Activated effector memory CD4-positive, alpha-beta T cell treated with Interleukin-2 at 50 U/mL for 16 hours (primary cell): ENCODE measurements at regions not wholly inside any gene's neighbourhood (a gene's known extent, or its start where the extent isn't known, plus 50 kb on each side); places are given as distances from the start of the nearest gene placed in this dataset.

Experiments used
- DNase-seq: peaks from one replicate; pipeline ENCODE4 v3.0.0-alpha.2; 2020

DNA sequence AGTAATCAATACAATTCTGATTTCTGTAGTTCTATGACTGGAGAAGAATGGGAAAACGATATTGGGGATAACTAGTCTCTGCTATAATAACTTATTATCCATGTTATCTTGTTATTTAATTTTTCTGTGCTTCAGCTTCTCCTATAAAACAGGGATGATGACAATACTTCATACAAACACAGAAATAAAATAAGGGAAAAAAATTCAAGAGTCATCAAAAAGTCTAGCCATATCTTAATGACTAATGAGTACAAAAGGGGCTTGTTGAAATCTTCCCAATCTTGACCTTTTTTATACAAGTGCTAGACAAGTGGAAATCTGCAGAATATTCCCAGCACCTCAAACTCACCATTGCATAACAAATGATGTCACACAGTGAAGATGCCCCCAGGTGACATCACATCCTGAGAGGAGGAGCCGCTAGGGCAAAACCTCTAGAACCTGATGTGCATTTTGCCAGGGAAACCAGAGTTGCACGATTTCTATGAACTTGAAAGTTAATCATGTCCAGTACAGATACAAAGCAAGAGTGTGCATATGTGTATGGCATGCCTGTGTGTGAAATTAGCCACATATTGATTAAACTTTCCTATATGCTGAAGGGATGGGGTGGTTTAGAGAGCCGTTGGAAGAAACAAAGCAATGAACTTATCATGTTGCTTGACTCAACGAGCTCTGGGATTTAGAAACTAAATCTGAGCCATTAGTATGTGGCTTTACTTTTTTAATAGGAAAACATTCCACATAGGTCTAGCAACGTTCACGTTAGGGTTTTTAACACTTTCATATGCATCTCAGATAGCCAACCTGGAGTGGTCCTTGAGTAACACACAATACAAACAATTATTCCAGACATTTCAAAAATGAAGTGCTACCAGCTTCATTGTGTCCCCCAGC lies 278.9 kb downstream of the SLC4A3 start:
- DNase-seq, result no peak

DNA sequence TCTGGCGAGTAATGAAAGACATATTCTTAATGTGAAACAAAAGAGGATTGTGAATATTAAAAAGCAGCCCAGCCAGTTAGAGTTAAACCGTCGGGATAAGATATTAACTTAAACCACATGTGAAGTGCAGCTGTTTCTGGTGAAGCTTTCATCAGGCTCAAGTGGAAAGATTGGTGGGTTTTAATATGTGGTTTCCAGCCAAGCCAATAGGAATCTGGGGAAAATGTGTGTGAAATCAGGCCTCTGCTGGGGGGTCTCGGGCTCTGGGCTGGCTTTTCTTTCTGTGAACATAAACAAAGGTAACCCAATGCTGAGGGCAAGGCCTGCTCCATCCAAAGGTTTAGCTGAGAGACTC lies 279.6 kb downstream of the SLC4A3 start:
- DNase-seq, result no peak

DNA sequence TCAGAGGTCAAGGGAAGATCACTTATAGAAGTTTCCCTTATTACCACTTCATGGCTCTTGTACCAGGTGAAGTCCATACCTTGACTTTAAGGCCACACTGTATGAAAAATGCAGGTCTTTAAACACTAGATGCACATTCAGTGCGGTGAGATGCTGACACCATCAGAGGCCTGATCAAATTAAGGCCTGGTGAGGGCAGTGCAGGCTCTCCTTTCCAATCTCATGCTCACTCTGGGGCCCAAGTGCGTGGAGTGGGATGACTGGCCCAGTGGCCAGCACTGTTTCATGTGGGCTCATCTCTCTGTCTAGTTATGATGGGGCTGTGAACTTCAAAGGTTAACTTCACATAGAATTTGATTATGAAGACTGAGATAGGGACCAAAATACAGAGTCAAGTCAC lies 281.1 kb downstream of the SLC4A3 start:
- no peak for DNase-seq

DNA sequence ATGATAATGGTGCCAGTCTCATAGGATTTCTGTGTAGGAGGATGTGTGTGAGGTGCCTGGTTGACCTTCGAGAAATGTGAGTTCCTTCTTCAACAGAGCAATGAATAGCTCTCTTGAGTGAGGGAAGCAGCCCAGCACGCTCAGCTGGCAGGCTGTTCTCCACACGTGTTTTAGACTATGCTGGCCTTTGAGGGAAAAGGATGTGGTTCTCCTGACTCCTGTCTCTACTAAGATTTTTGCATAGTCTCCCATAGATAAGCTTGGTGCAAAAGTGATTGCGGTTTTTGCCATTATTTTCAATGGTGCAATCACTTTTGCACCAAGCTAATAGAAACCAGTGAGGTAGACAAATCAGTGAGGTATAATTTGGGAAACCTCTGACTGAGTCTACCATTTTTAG lies 284.1 kb downstream of the SLC4A3 start:
- no peak for DNase-seq

DNA sequence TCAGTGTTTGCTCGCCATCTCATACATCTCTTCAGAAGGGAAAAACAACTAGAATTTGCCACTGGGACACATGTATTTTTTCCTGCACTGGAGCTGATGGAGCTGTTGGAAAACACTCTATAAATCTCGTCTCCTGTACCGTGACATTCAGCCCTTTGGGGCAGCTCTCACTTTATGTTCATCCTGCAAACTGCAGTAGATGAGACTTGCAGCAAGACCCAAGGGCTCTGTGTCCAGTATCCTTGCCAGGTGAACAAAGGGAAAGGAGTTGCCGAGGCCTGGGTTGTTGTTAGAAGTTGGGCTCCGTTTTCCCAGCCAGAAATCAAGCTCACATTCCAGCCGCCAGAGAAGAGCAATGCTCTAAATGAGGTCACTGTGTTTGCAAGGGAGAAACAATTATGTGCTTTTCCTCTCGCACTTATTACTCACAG lies 285.1 kb downstream of the SLC4A3 start:
- DNase-seq, result no peak

DNA sequence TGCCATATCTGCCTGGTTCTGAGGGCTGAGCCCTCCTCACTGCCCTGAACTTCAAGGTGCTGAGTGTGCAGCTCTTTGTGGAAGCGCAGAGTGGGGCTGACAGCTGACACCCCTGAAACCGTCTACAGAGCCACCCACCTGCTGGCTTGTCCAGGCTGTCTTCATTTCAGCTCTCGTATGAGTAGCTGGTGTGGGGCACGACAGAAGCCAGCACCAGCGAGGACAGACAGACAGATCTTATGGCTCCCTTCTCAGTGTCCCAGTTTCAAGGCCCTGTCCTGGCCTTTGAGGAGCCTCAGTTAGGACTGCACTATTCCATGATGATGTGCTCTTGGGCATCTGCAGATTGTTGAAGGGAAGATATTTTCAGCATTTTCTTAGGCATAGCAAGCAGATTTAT lies 287.1 kb downstream of the SLC4A3 start:
- DNase-seq, result no peak

DNA sequence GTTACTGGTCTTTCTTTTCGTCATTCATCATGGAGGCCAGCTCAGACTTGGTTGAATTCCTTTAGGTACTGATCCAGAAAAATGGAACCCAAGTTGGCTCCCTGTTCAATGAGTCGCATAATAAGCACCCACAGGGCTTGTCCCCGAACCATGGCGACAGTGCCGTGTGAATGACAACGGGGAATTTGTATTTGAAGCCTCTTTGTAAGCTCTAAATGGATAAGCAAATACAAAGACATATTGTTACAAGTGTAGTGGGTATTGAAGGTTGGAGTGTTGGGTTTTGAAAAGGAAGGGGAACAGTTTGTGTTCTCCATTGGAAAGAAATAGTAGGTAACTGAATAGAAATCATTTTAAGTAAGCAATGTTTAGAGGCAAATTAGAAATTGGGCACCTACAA lies 288.9 kb downstream of the SLC4A3 start:
- no peak for DNase-seq

DNA sequence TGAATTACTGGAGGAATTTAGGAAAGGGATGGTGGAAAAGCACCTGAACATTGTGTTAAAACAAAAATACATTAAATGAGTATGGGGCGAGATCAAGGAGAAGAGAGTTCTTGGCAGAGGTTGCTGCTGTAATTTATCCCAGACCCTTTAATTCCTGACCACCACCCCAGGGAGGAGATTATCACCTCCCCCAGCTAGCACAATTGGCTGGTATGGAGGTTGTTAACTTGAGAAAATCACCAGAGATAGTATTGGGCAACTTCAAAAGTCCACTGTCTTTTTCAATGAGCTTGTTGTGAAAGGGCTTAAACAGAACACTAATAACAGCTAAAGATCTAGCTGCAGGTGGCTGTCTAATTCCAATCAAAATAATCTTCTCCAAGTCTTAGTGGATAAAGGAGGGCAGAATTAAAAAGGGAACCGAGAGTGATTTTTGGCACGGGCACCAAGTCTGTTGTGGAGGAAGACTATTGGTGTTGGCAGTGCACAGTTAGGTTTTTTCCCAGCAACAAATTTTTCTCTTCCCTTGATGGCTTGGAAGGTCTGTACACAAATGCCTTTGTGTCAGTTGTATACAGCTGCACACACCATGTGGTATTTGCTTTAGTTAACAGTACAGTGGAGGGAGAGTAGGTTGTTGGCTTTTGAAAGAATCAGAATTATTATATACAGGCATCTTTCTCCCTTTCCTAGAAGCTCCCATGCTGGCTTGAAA lies 289.5 kb downstream of the SLC4A3 start:
- no peak for DNase-seq

DNA sequence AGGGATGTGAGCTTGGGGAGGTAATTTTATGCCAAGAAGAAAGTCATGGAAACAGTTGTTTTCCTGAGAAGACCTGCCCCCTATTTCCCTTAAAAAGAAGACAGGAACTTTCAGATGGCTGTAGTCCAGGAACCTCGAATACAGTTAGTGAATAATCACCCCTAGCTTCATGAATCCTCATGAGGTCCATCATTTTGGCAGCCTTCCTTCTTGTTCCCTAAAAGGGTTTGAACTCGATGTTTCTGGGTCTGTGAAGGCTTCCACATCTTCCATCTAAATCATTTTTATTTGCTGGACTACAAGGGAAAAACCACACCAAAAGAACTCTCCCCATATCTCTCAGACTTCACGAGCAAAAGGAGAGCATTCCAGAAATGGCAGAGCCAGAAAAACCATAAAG lies 290.8 kb downstream of the SLC4A3 start:
- no peak for DNase-seq

DNA sequence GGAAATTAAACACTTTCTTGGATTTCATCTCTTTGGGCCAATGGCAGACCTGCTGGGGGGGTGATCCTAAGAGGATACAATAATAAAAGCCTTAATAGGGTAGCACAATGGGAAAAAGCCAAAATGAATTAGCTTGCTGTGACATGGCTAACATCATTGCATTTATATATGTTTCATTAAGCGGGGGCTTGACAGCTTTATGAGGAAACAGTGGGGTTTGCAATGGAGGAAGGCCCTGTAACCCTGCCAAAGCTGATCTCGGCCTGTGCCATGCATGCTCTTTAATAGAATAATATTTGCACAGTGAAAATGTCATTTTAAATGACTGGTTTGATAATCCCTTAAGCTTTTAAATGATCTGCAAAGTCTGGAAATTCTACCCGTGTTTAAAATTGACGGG lies 291.5 kb downstream of the SLC4A3 start:
- no peak for DNase-seq

DNA sequence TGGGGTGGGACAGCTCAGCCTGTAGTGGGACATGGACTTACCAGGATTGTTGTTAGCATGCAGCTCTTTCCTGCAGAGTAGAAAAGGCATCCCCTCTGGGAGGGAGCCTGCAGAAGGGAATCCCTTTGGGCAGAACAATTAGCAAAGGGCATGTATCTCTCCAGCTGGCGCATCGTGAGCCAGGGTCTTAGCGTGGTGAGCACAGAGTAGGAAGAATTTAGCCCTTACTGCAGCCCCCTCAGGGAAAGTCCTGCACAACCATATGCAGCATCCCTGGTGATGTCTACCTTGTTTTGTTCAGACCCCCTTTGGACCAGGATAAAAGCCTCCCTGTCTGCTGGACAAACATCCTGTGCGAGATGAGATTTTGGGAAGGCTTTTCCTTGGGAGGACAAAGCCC lies 292.1 kb downstream of the SLC4A3 start:
- DNase-seq, result no peak

DNA sequence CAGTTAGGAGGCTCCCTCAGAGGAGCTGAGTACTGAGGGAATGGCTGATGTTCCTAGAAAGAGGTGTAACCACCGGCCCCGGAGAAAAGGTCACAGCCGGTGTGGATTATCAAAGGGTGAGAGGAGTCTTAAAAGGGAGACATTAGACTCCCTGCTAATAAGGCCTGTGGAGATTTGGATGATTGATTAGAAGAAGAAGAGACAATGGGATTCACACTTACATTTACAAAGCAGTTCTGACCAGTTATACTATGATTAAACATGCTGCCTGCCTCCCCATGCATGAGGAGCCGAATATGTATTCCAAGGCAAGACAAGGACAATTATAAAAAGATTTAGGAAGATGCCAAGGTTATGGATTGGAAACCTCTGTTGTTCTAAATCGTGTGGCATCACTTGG lies 302.4 kb downstream of the SLC4A3 start:
- no peak for DNase-seq

DNA sequence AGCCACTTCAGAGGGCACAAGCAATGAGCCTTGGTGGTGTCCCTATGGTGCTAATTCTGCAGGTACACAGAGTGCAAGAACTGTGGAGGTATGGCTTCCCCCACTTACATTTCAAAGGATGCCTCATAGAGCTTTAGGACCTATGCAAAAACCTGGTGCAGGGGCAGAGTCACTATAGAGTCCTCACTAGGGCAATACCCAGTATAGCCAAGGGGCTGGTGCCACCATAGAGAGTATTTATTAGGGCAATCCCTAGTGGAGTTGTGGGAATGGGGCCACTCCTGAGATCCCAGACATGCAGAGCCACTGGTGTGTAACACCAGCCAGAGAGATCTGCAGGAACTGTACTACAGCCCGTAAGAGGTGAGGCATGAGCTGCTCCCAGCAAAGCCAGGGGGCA lies 312.2 kb downstream of the SLC4A3 start:
- no peak for DNase-seq

DNA sequence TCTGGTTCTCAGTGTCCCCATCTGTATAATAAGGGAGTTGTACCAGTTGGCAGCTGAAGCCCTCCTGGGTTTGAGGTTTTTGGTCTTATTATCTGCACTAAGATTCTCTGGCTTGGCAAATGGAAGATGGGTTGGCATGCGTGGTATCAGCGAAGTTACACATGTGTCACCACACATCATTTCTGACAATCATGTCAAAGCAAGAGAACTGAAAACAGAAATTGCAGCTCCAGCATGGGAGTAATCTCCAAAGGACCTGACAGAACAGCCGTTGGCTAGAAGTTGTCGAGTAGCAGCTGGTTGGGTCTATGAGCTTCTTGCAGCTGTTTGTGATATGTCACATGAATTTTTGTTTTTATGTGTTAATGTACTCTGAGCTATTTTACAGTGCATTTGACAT lies 317.4 kb downstream of the SLC4A3 start:
- no peak for DNase-seq

DNA sequence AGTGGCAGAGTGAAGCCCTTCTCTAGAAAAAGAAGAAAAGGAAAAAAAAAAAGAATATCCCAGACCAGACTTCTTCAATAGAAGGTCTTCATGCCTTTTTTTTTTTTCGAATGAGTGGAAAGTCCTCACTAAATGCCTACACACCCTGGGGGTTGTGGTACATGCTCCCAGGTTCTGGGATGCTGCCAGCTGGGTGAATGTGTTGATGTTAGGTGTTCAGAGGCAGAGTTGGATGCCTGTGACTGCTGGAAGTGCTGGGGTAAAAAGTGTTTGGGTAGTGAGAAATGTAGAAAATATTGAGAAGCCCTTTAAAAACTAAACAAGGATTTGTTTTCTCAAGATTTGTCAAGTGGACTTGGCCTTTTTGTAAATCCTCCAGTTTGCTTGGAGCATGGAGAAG lies 318.6 kb downstream of the SLC4A3 start:
- DNase-seq, result no peak

DNA sequence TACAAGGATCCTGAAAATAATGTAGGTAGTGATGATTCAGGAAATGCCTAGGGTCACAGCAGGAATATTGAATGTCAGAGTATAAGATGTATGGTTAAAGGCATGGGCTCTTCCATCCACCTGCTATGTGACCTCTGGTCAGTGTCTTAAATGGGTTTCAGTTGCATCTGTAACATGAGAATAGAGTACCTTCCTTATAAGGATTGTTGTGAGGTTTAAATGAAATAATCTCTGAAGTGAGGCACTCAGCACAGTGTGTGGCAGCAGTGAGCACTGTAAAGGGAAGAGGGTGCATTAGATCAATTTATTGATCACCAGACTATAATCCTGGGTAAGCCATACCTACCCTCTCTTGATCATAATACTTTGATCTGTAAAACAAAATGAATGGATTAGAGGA lies 319.1 kb downstream of the SLC4A3 start:
- DNase-seq, result no peak

DNA sequence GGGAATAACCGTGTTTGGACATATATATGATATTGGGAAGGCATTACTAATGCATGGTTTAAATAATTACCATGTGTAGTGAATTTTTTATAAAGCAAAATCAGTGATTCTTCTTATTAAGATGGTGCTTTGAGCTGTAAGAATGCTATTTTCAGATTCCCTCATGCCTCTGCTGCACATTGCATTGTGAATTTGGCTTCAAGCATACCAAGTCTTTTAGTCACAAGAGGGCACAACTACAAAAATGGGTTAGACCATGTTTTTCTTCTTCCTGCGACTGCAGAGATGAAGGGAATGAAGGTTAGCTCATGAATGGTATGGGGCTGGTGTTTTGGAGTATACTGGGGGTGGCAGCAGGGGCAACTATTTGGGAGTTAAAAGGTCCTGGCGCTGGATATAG lies 320.1 kb downstream of the SLC4A3 start:
- no peak for DNase-seq

DNA sequence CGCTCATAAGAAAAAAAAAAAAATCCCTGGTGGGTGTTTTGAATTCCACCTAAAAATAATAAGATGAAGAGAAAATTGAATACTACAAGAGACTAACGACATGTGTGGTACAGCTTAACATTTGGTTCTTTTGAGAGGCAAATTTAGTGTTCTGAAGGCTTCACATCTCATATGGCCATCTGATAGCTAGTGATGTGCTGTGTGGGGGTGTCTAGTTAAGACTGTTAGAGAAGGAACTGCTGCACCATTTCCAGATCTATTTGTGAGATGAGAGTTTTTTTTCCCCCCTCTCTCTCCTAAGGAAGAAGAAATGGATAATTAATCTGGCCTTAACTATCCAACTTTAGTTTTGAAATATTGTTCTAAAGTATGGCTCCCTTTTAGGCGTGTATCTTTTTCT lies 321.6 kb downstream of the SLC4A3 start:
- DNase-seq, result no peak

DNA sequence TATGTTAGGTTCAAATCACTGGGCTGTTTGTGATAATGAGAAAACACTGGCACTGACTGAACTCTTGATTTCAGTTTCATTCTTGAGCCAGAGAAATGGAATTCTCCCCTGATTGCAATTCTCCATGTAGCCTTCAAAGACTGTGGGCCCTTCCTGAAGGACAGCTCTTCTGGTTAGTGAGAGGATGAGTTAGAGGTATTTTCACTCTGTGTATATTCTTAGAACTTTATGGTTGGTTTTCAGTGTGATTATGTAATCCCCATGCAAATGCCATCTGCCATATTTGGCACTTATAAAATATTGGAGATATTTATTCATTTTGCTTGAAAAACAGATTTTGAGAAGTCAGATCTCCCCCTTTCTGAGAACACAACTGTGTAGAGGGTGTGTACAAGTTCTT lies 323.7 kb downstream of the SLC4A3 start:
- DNase-seq, result no peak

DNA sequence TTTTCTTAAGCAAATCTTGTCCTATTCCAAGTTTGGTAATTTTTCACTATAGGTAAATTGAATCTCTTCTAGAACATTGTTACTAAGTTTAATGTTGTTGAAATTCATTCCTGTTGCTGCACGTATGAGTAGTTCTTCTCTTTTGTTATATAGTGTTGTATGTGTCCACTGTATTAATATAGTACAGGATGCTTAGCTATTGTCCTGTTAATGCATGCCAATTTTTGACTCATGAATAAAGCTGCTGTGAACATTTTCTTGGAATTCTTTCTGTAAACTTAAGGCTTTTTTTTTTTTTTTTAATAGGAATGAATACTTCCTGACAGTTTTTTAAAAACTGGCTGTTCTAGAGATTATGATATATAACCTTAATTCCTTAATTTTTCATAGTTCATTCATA lies 326.9 kb downstream of the SLC4A3 start:
- DNase-seq, result no peak

DNA sequence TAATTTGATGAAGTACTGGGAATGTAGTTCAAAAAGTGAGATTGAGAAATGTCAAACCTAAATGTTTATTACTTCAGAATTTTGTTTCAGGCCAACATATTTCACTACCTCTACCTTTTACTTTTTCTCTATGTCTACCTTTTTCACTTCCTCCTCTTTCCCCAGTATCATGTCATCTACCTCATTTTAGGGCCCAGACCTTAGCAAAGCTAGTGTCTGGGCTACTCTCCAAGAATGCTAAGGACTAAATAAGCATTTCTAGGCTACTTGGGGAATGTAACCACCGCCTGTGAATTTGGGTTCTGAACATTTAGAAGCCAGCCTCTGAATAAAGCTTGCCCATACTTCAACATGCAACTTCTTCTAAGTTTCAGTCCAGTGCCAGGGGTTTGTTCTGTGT lies 330.4 kb downstream of the SLC4A3 start:
- no peak for DNase-seq

DNA sequence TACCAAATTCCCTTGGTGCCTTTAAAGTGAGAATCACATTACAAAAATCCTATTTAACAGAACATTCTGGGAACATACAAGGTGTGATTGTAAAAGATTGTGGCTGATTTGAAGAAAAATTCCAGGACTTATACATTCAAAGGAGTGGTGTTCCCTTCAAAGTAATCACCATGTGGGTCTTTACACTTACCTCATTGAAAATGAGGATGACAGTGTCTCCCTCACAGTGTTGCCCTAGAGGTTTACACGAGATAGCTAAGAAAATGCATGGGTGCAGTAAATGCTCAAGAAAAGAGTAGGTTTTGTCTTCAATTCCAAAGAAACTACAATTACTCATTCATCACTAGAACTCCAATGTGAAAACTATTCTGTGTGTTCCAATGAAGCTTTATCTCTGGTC lies 331.5 kb downstream of the SLC4A3 start:
- no peak for DNase-seq

DNA sequence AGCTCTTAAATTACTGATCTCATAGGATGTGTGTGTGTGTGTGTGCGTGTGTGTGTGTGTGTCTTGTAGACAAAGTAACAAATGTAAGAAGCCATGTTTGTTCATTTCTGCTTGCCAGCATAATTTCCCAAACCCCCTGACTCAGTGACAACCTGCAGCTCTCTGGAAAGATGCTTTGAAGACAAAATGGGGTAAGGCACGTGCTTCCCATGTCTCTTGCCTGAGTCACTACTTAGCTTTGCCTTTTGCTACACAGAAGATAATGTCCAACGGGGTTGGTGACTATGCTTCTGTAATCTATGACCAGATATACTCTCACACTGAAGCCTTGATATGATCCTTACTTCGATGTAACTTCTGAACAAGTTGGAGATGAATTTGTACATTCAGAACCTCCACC lies 332.0 kb downstream of the SLC4A3 start:
- DNase-seq, result no peak

DNA sequence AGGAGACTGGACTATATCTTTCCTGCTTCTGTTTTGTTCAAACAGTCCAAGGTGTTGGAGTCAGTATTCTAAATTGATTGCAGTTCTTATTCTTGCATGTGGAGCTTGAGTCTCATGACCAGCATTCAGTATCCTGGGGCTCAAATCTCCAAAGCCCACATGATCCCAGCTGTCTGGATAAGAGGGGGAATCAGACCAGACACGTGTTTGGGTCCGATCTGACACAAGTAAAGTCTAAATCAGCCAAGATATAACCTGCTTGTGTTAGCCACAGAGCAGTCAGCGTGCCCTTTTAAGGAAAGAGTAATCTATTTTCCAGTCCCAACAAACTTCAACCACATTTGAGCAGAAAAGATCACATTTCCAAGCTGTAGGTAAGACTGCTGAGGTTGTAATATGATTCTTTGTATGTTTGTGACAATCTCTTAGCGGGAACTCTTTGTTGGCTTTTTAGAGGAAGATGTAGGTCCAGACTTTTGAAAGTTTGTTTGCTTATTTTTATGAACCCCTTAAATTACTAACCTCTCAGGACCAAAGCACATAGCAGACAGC lies 334.6 kb downstream of the SLC4A3 start:
- no peak for DNase-seq
